ENCODE measurements at regions not wholly inside any gene's neighbourhood (a gene's known extent, or its start where the extent isn't known, plus 50 kb on each side); places are given as distances from the start of the nearest gene placed in this dataset.

GRCh38 chr21:19011451-19011850 lies 607.9 kb upstream of the TMPRSS15 start:
- ATAC-seq (peak in 7 of 8 donors; percentile 38 to 91 (median 65)), DNase-seq (peak in 1 of 2 donors; percentile 15)
- TF ChIP-seq CTCF (IDR thresholded peaks at IDR 0.05) = no peak
- intact Hi-C loops (cut with DNase I) = loop anchor here in 1 of 10 donors (10.0 kb wide), 1 partner anchor 243 kb away; no protein-coding TSS in a partner anchor
- Histone ChIP-seq H3K9me3 (peaks cover 0 to 4% (median 0%) of the 10 kb centered on the region in 11 donors), H3K4me1 (peaks cover 0 to 13% (median 0%) of the 10 kb centered on the region in 9 donors), H3K4me3 (no peak overlapping the region), H3K36me3 (no peaks in the 10 kb centered on the region), H3K27me3 (no peaks in the 10 kb centered on the region), H3K27ac (peak overlapping the region in 1 of 10 donors; percentile 15)
- 23 to 47% methylated on average over 2 of the region's 2 CpGs for WGBS, 2 donors

GRCh38 chr21:19013916-19014315 lies 610.3 kb upstream of the TMPRSS15 start:
- intact Hi-C loops (cut with DNase I) = loop anchor here in 1 of 10 donors (10.0 kb wide), 1 partner anchor 241 kb away; no protein-coding TSS in a partner anchor
- no peak for ATAC-seq
- H3K9me3 ChIP-seq = peaks cover 0 to 4% (median 0%) of the 10 kb centered on the region in 11 donors
- 65 to 81% methylated on average over 3 of the region's 3 CpGs for WGBS, 2 donors
- TF ChIP-seq CTCF (IDR thresholded peaks at IDR 0.05) = no peak
- H3K27me3 ChIP-seq = no peaks in the 10 kb centered on the region
- DNase-seq = no peak
- peaks cover 0 to 13% (median 0%) of the 10 kb centered on the region in 9 donors for H3K4me1 ChIP-seq
- H3K36me3 ChIP-seq = no peaks in the 10 kb centered on the region
- no peak overlapping the region for H3K4me3 ChIP-seq
- no peak overlapping the region for H3K27ac ChIP-seq

- DNase-seq = no peak
- Histone ChIP-seq H3K27me3 (no peaks in the 10 kb centered on the region), H3K27ac (no peak overlapping the region), H3K36me3 (no peaks in the 10 kb centered on the region), H3K4me3 (no peak overlapping the region), H3K4me1 (no peaks in the 10 kb centered on the region), H3K9me3 (peaks cover 0 to 9% (median 0%) of the 10 kb centered on the region in 11 donors)
- ATAC-seq = no peak
- WGBS, 2 donors = 45 to 69% methylated on average over 3 of the region's 3 CpGs
- intact Hi-C loops (cut with DNase I) = loop anchor here in 1 of 10 donors (10.0 kb wide), 1 partner anchor 236 kb away; no protein-coding TSS in a partner anchor
- no peak for TF ChIP-seq CTCF (IDR thresholded peaks at IDR 0.05)
These were observed 614.9 kb upstream of the TMPRSS15 start for GRCh38 chr21:19018529-19018928.

GRCh38 chr21:19022978-19023377 lies 619.4 kb upstream of the TMPRSS15 start:
- H3K9me3 ChIP-seq = peaks cover 0 to 10% (median 0%) of the 10 kb centered on the region in 11 donors
- H3K27ac ChIP-seq = no peak overlapping the region
- no peaks in the 10 kb centered on the region for H3K36me3 ChIP-seq
- WGBS, 2 donors = 90 to 97% methylated on average over 4 of the region's 4 CpGs
- DNase-seq (no peak), ATAC-seq (no peak)
- no peaks in the 10 kb centered on the region for H3K4me1 ChIP-seq
- intact Hi-C loops (cut with DNase I) = no loop called here
- no peak overlapping the region for H3K4me3 ChIP-seq
- TF ChIP-seq CTCF (IDR thresholded peaks at IDR 0.05) = no peak
- no peaks in the 10 kb centered on the region for H3K27me3 ChIP-seq
